Endothelial cell of umbilical vein (primary cell): ENCODE measurements at regions not wholly inside any gene's neighbourhood (a gene's known extent, or its start where the extent isn't known, plus 50 kb on each side); places are given as distances from the start of the nearest gene placed in this dataset.

Source experiments
- BruUV-seq: library from RNA; stranded (reverse); fragments of 400-500 nt; replicated peaks from 2 replicates; lab custom pipeline; 2021; lab: Mats Ljungman, UMichigan
- CTCF ChIA-PET: fragments of 300-600, 350-600 bp; sonication (Branson Sonifier 250); formaldehyde crosslinking; loops from one replicate; lab custom pipeline; 2021; ENCODE audit warnings: antibody characterized with exemption, inconsistent platforms; lab: Charles Lee
- POLR2A ChIA-PET: fragments of 300-600, 350-600 bp; sonication (Branson Sonifier 250); formaldehyde crosslinking; loops from one replicate; lab custom pipeline; 2021; ENCODE audit warnings: antibody characterized with exemption, inconsistent platforms; lab: Charles Lee
- DNase-seq: peaks from one replicate; pipeline ENCODE4 v3.0.0-alpha.2; 2011; ENCODE audit warnings: low read depth, low spot score
- FAIRE-seq: peaks from 2 replicates; lab custom pipeline; 2011; peaks lifted over from hg19 to GRCh38; lab: Jason Lieb, UNC
- H2AFZ ChIP-seq: 2 replicates; pipeline ENCODE4 v1.6.0; 2012; ENCODE audit warnings: low read depth, low read length, control low read depth, inconsistent platforms
- H3K27ac ChIP-seq: 2 replicates; pipeline ENCODE4 v1.5.1; 2011; ENCODE audit warnings: low read depth, mild to moderate bottlenecking, control low read depth, low read length, moderate library complexity; ENCODE audit not compliant: insufficient read depth
- H3K27me3 ChIP-seq, 2 experiments: 2 replicates each; pipeline versions ENCODE4 v1.6.0 to v1.6.1; 2011; ENCODE audit warnings: low read length in 2 of 2, mixed read lengths in 1 of 2; ENCODE audit not compliant: control insufficient read depth in 2 of 2, insufficient read depth in 2 of 2
- H3K36me3 ChIP-seq, 2 experiments: 2 replicates in 1 of 2; 3 replicates in 1 of 2; pipeline ENCODE4 v1.5.1; 2011; ENCODE audit warnings: low read length in 2 of 2, mild to moderate bottlenecking in 1 of 2, moderate library complexity in 1 of 2; ENCODE audit not compliant: control insufficient read depth in 2 of 2, insufficient read depth in 2 of 2; ENCODE audit errors: extremely low read depth in 1 of 2
- H3K4me1 ChIP-seq: 3 replicates; pipeline ENCODE4 v1.5.1; 2011; ENCODE audit warnings: mild to moderate bottlenecking, low read length; ENCODE audit not compliant: control insufficient read depth, insufficient read depth; ENCODE audit errors: extremely low read depth
- H3K4me2 ChIP-seq: 2 replicates; pipeline ENCODE4 v1.6.1; 2011; ENCODE audit warnings: low read length, control low read depth, mixed read lengths; ENCODE audit not compliant: insufficient read depth
- H3K4me3 ChIP-seq, 3 experiments: fragments of 200-600 bp in 1 of 3; sonication (generic), shearing (Covaris generic) in 1 of 3; replicated peaks in 1 of 3; 2 replicates each; pipeline ENCODE4 v1.5.1; 2011 to 2016; ENCODE audit warnings: control low read depth in 3 of 3, low read length in 3 of 3, mild to moderate bottlenecking in 2 of 3, inconsistent platforms in 1 of 3, low read depth in 1 of 3, moderate library complexity in 1 of 3; ENCODE audit not compliant: insufficient read depth in 1 of 3
- H3K79me2 ChIP-seq: 2 replicates; pipeline ENCODE4 v1.6.0; 2012; ENCODE audit warnings: low read length, inconsistent platforms; ENCODE audit not compliant: control insufficient read depth, insufficient read depth
- H3K9ac ChIP-seq: replicated peaks from 2 replicates; pipeline ENCODE3; 2011; ENCODE audit warnings: low read length, control low read depth; ENCODE audit not compliant: insufficient read depth; ENCODE audit errors: extremely low read depth
- H3K9me1 ChIP-seq: replicated peaks from 3 replicates; pipeline ENCODE4 v1.6.0; 2011; ENCODE audit warnings: mild to moderate bottlenecking, low read length; ENCODE audit not compliant: control insufficient read depth, insufficient read depth; ENCODE audit errors: extremely low read depth
- H3K9me3 ChIP-seq: replicated peaks from 2 replicates; pipeline ENCODE4 v1.5.1; 2012; ENCODE audit warnings: low read length, inconsistent platforms; ENCODE audit not compliant: control insufficient read depth, insufficient read depth
- H4K20me1 ChIP-seq: replicated peaks from 2 replicates; pipeline ENCODE3; 2011; ENCODE audit warnings: mild to moderate bottlenecking, low read length; ENCODE audit not compliant: control insufficient read depth, insufficient read depth; ENCODE audit errors: extremely low read depth
- CTCF ChIP-seq, 2 donors: IDR thresholded peaks; 1 replicate in 1 of 2; 2 replicates in 1 of 2; pipeline ENCODE4 v1.5.1; 2011; ENCODE audit warnings: low read length in 2 of 2, mild to moderate bottlenecking in 2 of 2, moderate library complexity in 2 of 2, control low read depth in 1 of 2, inconsistent platforms in 1 of 2, low read depth in 1 of 2; ENCODE audit not compliant: insufficient read depth in 1 of 2; ENCODE audit errors: extremely low read depth in 1 of 2
- EZH2 ChIP-seq: IDR thresholded peaks from 2 replicates; pipeline ENCODE4 v1.6.1; 2012; ENCODE audit warnings: borderline replicate concordance, low read depth, mild to moderate bottlenecking, moderate library complexity, low read length, inconsistent platforms; ENCODE audit not compliant: severe bottlenecking
- FOS ChIP-seq: IDR thresholded peaks from 2 replicates; pipeline ENCODE4 v1.6.1; 2011; ENCODE audit warnings: mild to moderate bottlenecking, low read length, moderate library complexity, borderline replicate concordance; ENCODE audit not compliant: insufficient read depth
- GATA2 ChIP-seq: IDR thresholded peaks from 2 replicates; pipeline ENCODE4 v1.7.0; 2011; ENCODE audit warnings: low read depth, mild to moderate bottlenecking, moderate library complexity, mixed read lengths, low read length; ENCODE audit not compliant: insufficient read length, insufficient read depth
- JUN ChIP-seq: IDR thresholded peaks from 2 replicates; pipeline ENCODE4 v1.6.1; 2011; ENCODE audit warnings: borderline replicate concordance, low read depth; ENCODE audit not compliant: insufficient read length, insufficient read depth
- MAX ChIP-seq: IDR thresholded peaks from 2 replicates; pipeline ENCODE4 v1.6.1; 2011; ENCODE audit not compliant: insufficient read depth, insufficient read length
- MYC ChIP-seq: IDR thresholded peaks from one replicate; pipeline ENCODE4 v1.6.1; 2011; ENCODE audit warnings: mild to moderate bottlenecking, low read depth, low read length
- POLR2A ChIP-seq: IDR thresholded peaks from 2 replicates; pipeline ENCODE4 v1.6.1; 2012; ENCODE audit warnings: low read depth, mild to moderate bottlenecking, control low read depth, low read length
- POLR2AphosphoS5 ChIP-seq: IDR thresholded peaks from 2 replicates; pipeline ENCODE4 v1.6.1; 2012; ENCODE audit warnings: low read depth, mild to moderate bottlenecking, control low read depth, low read length, moderate library complexity; ENCODE audit not compliant: insufficient read depth
- dilution Hi-C: fragments of 300-500 bp; cut with MboI; formaldehyde crosslinking; loops from one replicate; pipeline ENCODE4 v1.15.0; 2019; ENCODE audit warnings: low sequenced_read_pairs; ENCODE audit not compliant: extremely low pct_ligation_motif_present
- intact Hi-C: fragments of 100-400 bp; cut with micrococcal nuclease; formaldehyde crosslinking; loops from one replicate; pipeline ENCODE4 v1.10.0; 2022

- intact Hi-C loops: no loop called here
- H3K9ac ChIP-seq: no peak overlapping the region
- FAIRE-seq (no peak), DNase-seq (no peak)
- CTCF ChIA-PET: no interaction called here
- H3K27me3 ChIP-seq: no peaks in the 10 kb centered on the region
- no peak overlapping the region for H3K4me3 ChIP-seq
- no peaks in the 10 kb centered on the region for H3K36me3 ChIP-seq
- H3K9me3 ChIP-seq: no peaks in the 10 kb centered on the region
- H3K27ac ChIP-seq: no peak overlapping the region
- H3K79me2 ChIP-seq: no peaks in the 10 kb centered on the region
- TF ChIP-seq CTCF (IDR thresholded peaks at IDR 0.05; ENCODE audit: extremely low read depth in 1 of 2, insufficient read depth in 1 of 2, low read depth in 1 of 2, low read length in 2 of 2): no peak
- no peak overlapping the region for H3K4me2 ChIP-seq
- no TSS peak for BruUV-seq
- POLR2A ChIA-PET: no interaction called here
- H4K20me1 ChIP-seq: no peaks in the 10 kb centered on the region
- H3K9me1 ChIP-seq: no peaks in the 10 kb centered on the region
- H2AFZ ChIP-seq: no peak overlapping the region
- dilution Hi-C loops: no loop called here
- H3K4me1 ChIP-seq: no peaks in the 10 kb centered on the region
These were observed 381.1 kb upstream of the MAD2L1 start for GRCh38 chr4:120447774-120448173.

- no TSS peak for BruUV-seq
- H3K79me2 ChIP-seq: no peaks in the 10 kb centered on the region
- H3K27ac ChIP-seq: no peak overlapping the region
- H3K9ac ChIP-seq: no peak overlapping the region
- no peaks in the 10 kb centered on the region for H3K9me1 ChIP-seq
- no peak for TF ChIP-seq POLR2AphosphoS5
- TF ChIP-seq FOS: no peak
- TF ChIP-seq CTCF (IDR thresholded peaks at IDR 0.05; ENCODE audit: extremely low read depth in 1 of 2, insufficient read depth in 1 of 2, low read depth in 1 of 2, low read length in 2 of 2): no peak
- no peak for TF ChIP-seq MYC
- TF ChIP-seq JUN: no peak
- no peak for TF ChIP-seq POLR2A
- no peak for TF ChIP-seq MAX
- TF ChIP-seq GATA2: no peak
- no peak for TF ChIP-seq EZH2
- no peak overlapping the region for H3K4me2 ChIP-seq
- no peak for DNase-seq
- dilution Hi-C loops (no loop called here), intact Hi-C loops (no loop called here)
- H3K27me3 ChIP-seq: no peaks in the 10 kb centered on the region
- no peak for FAIRE-seq
- no peak overlapping the region for H2AFZ ChIP-seq
- no peaks in the 10 kb centered on the region for H4K20me1 ChIP-seq
- no peaks in the 10 kb centered on the region for H3K36me3 ChIP-seq
- H3K9me3 ChIP-seq: no peaks in the 10 kb centered on the region
- CTCF ChIA-PET: no interaction called here
- no peaks in the 10 kb centered on the region for H3K4me1 ChIP-seq
- no peak overlapping the region for H3K4me3 ChIP-seq
- POLR2A ChIA-PET: no interaction called here
These were observed 379.5 kb upstream of the MAD2L1 start for GRCh38 chr4:120446051-120446567.
